Thyroid gland (tissue), 4 donors: ENCODE measurements at regions not wholly inside any gene's neighbourhood (a gene's known extent, or its start where the extent isn't known, plus 50 kb on each side); places are given as distances from the start of the nearest gene placed in this dataset.

ENCODE experiments used
- CTCF ChIP-seq, 6 experiments: fragments of 200-600 bp in 3 of 6; fragments of 450-650 bp in 3 of 6; sonication (generic) in 3 of 6; IDR thresholded peaks; one replicate each; pipeline ENCODE4 v1.5.1; 2016 to 2019; ENCODE audit warnings: antibody characterized with exemption in 6 of 6, mild to moderate bottlenecking in 2 of 6, inconsistent platforms in 1 of 6, moderate library complexity in 1 of 6
- POLR2A ChIP-seq, 2 donors: fragments of 450-650 bp; IDR thresholded peaks; one replicate each; pipeline ENCODE4 v1.6.1; 2017; ENCODE audit warnings: antibody characterized with exemption in 2 of 2, mild to moderate bottlenecking in 2 of 2, moderate library complexity in 1 of 2

DNA sequence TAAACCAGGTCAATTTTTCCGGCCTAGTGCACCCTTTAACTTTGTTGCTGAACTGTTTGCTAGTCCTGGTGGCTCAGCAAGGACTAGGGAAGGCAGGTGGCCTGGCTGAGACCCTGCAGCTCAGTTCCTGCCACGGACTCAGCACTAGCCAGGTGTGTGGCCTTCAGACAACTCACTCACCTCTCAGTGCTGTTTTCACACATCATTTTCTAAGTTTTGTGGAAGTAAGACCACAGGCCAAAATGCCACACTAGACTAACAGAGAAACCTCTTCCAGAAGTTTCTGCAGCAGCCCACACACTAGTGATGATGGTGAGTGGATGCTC is 65.9 kb upstream of the SLC1A4 start:
- no peak for TF ChIP-seq CTCF (IDR thresholded peaks at IDR 0.05)
- no peak for TF ChIP-seq POLR2A (IDR thresholded peaks at IDR 0.05)
